Stimulated activated naive CD8-positive, alpha-beta T cell treated with anti-CD3 and anti-CD28 coated beads, Interleukin-15, Interleukin-2, amounts not matched to agents 100 U/mL and 50 U/mL, for 24 hours (primary cell): ENCODE measurements at regions not wholly inside any gene's neighbourhood (a gene's known extent, or its start where the extent isn't known, plus 50 kb on each side); places are given as distances from the start of the nearest gene placed in this dataset.

Source experiments
- ATAC-seq: fragments of 150-1000 bp; cut with Tn5 transposase; one replicate; pipeline ENCODE4 v1.10.0; 2021
- DNase-seq: peaks from one replicate; pipeline ENCODE4 v3.0.0; 2021

- ATAC-seq (no peak), DNase-seq (no peak)
These were observed 446.3 kb downstream of the SOX6 start for GRCh38 chr11:15909937-15910598.

- DNase-seq = no peak
- no peak for ATAC-seq
These were observed 445.6 kb downstream of the SOX6 start for GRCh38 chr11:15910761-15911160.

GRCh38 chr11:15911377-15912044, 444.8 kb downstream of the SOX6 start:
- ATAC-seq = no peak
- no peak for DNase-seq

- ATAC-seq = no peak
These were observed 444.1 kb downstream of the SOX6 start for GRCh38 chr11:15912291-15912690.

GRCh38 chr11:15912825-15913224, 443.5 kb downstream of the SOX6 start:
- no peak for DNase-seq
- no peak for ATAC-seq

More at GRCh38 chr11:15912291-15912690, 444.1 kb downstream of the SOX6 start:
- DNase-seq = no peak

- DNase-seq (no peak), ATAC-seq (no peak)
These were observed 443.1 kb downstream of the SOX6 start for GRCh38 chr11:15913261-15913660.
